Activated CD4-positive, alpha-beta T cell treated with anti-CD3 and anti-CD28 coated beads for 48 hours (primary cell): ENCODE measurements at regions not wholly inside any gene's neighbourhood (a gene's known extent, or its start where the extent isn't known, plus 50 kb on each side); places are given as distances from the start of the nearest gene placed in this dataset.

ENCODE experiments used
- DNase-seq: peaks from one replicate; pipeline ENCODE4 v3.0.0-alpha.2; 2020

DNA sequence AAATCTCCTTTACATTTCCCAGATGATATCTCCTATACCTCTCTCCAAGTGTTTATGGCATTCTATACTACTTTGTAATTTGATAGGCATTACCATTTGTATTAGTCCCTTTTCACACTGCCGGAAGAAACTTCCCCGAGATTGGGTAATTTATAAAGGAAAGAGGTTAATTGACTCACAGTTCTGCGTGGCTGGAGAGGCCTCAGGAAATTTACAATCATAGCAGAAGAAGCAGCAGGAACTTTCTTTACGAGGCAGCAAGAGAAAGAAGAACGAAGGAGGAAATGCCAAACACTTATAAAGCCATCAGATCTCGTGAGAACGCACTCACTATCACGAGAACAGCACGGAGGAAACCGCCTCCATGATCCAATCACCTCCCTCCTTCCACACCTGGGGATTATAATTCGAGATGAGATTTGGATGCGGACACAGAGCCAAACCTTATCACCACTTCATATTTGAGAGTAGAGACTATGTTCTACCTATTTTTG, 1194.6 kb downstream of the SORCS1 start:
- no peak for DNase-seq

DNA sequence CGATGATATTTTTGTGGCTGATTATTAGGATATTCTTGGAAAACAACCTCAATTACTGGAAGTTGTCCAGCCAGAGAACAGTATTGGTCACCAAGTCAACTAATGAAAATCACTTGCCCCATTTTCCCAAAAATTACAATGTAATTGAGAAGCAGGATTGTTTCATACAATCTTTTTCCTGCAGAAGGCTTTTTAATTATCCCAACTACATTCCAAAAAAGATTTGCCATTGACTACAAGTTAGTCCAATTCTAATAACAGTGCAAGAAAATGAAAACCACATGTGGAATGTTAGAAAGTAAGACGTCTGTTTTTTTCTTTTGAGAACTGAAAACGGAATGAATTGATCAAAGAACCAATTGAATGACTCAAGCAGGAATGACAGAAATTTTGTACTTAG, 1195.8 kb downstream of the SORCS1 start:
- DNase-seq, result no peak

DNA sequence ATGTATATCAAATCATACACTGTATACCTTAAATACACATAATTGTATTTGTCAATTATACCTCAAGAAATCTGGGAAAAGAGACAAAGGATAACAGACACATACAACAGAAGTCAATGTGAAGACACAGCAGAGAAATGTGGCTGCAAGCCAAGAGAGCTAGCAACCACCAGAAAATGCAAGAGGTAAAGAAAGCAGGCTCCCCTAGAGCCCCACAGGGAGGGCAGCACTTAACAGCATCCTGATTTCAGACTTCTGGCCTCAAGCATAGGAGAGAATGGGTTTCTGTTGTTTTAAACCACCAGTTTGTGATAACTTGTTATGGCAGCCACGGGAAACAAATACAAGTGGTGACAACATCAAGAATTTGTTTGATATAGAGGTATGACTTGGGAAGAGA, 1197.2 kb downstream of the SORCS1 start:
- DNase-seq, result no peak

DNA sequence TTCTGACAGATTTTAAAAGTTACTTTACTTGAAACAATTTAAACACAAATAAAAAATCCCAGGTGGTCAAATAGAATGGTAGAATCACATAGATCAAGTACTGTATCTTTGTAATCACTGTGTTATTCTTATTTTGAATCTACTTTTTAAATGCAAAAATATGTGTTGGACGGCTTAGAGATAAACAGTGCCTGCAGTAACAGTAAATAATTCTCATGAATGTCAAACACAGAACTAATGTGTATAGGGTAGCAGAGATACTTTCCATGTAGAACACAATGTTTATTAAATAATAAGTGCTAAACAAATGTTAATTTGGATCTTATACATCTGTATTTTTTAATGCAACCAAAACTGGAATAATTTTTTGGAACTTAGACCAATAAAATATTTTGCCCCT, 1199.4 kb downstream of the SORCS1 start:
- no peak for DNase-seq

DNA sequence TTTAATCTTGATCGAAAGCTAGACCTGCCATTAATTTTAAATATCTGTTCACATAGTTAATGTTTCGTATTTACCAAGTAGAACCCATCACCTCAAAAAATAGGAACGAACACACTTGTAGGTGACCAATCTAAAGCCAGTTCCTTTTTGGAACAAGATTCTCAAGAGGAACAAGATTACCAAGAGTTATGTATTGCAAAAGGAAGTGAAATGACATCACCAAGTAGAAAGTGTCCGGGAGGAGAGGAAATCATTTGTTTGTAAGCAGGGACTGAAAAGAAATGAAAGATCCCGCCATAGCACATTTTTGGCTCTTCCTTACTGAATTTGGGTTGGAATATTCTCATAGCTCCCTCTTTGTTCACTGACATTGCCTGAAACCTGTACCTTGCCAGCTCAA, 1200.5 kb downstream of the SORCS1 start:
- DNase-seq, result no peak

DNA sequence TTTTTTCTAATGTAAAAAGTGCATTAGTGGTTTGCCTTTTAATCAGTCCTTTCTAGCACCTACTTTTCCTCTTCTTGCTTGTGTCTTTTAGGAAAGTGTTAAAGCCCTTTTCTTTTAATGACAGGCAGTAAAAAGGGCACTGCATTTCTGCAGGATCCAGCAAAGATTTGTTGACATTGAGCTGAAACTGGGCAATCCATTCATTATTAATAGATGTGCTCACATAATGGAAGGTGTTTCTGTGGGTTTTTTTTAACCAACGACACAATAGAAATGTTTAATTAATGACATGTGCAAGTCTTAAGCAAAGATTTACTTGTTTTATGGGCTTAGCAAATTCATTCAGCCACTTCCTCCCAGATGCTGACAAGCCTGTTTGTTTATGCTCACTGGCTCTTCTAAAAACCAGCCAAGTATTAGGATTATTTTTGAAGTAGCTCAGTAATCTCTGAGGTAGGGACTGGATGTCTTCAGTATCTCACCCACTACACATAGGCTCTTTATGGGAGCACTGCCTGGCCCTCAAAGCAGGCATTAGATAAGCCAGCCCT, 1201.1 kb downstream of the SORCS1 start:
- DNase-seq, result no peak

DNA sequence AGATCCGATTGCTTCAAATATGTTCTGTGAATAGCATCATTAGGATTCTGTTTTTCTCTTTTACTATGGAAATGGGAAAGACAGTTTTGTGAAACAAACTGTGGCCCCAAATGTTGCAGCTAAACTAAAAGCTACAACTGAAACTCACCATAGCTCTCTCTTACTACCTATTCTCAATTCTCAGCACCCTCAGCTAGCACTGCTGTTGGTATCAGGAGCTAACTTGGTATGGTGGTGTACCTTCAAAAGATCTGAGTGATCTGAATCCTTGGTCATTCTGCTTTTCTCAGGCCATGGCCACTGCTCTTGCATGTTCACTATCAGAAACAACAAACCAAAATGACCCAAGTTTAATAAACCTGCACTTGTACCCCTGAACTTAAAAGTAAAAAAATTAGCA, 1208.0 kb downstream of the SORCS1 start:
- DNase-seq, result no peak

DNA sequence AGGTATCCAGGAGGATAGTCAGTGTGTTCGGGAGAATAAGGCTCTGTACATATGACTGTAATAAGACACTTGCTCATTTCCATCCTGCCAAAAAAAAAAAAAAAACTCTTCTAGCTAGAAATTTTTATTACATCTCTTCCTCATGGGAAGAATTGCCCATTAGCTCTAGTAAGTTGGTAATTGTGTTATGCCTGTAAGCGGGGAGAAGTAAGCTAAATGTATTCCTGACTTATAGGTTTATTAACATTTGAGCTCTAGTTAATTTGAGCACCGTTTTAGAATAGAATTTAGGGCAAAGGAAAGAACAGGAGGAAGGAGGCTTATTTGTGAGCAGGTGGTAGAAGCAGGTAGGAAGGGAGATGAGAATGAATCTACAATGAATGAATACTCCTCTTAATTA, 1210.6 kb downstream of the SORCS1 start:
- no peak for DNase-seq

DNA sequence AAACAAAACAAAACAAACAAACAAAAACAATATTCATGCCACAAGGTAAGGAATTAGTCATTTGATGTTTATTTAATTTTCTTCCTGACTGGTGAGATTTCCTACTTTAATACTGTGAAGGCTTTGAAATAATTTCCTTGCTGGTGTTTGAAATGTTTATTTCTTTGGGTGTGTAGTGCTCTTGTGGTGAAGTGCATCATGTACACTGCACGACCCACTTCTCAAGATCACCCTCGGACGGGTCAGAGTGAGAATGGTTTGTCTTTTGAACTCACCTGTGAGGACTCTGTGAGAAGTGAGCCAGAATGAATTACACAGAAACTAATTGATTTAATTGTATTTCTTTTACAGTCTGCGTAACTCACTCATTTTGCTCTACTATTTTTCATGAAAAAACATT, 1211.5 kb downstream of the SORCS1 start:
- no peak for DNase-seq

DNA sequence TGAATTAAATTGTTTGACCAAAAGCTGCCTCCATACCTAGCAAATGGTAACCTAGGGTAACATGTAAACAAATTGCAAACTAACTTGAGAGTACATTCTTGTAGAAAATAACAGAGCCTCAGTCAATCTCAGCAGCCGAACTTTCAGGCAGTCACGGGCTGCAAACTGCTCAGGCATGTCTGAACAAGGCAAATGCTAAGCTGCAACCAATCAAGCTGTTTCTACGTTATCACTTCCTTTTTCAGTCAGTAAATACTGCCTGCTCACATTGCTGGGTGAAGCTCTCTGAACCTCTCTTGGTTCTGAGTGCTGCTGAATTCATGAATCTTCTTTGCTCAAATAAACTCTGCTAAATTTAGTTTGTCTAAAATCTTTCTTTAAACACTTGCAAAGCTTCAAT, 1212.4 kb downstream of the SORCS1 start:
- no peak for DNase-seq

DNA sequence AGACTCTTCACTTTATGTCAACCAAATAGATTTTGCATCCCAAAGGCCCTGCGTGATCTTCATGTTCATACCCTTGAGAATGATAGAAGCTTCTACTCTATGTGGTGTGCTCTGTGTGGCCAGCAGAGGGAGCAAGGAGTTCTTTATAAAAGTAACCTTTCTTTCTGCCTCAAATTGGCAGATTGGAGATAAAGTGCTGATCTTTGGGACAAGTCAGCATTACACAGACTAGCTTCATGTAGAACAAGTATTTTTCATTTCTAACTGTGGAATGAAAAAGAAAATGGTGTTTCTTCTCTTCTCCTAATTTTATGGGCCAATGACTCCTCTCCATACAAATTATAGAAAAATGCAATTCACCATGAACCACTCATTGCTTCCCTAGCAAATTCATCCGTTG, 1214.1 kb downstream of the SORCS1 start:
- DNase-seq, result peak; percentile 53

DNA sequence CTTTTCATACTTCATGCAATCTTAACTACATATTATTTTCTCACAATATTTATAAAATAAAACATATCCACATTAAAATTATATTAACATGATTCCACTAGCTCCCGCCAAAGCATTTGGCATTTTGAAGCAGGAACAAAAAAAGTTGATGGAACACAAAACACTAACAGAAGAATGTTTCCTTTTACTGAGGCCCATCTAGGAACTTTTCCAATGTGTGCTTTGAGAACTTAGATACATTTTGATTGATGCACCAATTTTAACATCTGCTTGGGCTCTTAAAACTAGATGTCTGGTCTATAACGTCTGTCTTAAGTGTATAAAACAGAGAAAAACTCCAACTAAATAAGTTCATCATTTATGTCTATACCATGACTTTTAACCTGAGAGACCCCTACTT, 1214.8 kb downstream of the SORCS1 start:
- no peak for DNase-seq

DNA sequence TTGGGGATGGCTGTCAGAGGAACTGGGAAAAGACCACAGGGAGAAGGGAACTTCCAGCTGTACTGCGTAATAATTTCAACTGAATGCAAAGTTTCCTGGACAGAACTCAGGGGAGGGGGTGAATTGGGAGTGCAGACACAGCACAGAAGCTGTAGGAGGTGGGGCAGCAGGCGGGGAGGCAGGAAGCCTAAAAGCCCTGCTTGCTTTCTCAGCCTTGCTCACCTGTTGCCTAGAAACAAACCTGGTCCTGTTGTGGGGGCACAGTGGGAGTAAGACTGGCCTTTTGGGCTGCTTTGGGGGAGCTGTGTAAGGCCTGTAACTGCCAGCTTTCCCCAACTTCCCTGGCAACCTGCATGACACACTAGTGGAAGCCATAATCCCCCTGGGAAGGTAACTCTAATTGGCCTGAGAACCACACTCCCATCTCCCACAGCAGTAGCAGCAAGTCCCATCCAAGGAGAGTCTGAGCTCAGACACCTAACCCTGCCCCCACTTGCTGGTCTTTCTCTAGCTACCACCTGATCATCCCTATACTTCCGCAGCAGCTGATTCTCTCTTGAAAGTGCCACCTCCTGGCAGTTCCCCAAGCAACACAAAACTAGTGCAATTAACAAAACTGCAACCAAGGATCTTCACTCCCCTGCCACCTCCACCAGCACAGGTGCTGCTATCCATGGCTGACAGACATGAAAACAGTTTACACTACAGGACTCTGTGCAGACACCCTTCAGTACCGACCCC, 1239.3 kb downstream of the SORCS1 start:
- DNase-seq, result no peak

DNA sequence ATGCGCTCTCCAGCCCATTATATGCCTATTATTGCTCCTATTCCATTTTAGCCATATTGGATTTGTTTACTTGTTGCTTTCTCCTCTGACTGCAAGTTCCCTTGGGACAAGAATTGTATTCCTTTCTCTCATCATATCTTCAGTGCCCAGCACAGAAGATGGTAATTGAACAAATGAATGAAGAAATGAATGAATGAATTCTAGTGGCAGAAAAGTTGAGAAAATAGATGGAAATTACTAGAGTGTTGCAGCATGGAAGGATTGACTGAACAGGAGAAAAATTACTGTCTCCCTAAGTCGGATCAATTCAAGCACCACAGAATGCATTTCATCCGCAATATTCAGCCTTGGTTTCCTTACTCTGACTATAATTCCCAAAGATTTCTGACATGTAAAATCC, 1243.2 kb downstream of the SORCS1 start:
- no peak for DNase-seq

DNA sequence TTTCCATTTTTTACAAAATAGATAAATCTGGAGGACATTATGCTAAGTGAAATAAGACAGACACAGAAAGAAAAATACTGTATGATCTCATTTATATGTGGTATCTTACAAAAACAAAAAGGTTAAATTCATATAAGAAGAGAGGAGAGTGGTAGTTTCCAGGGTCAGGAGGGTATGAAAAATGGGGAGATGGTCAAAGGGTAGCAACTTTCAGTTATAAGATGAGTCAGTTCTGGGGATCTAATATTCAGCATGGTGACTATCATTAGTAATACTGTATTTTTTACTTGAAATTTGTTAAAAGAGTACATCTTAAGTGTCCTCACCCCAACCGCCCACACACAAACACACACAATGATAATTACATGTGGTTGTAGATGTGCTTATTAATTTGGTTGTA, 1250.1 kb downstream of the SORCS1 start:
- no peak for DNase-seq

DNA sequence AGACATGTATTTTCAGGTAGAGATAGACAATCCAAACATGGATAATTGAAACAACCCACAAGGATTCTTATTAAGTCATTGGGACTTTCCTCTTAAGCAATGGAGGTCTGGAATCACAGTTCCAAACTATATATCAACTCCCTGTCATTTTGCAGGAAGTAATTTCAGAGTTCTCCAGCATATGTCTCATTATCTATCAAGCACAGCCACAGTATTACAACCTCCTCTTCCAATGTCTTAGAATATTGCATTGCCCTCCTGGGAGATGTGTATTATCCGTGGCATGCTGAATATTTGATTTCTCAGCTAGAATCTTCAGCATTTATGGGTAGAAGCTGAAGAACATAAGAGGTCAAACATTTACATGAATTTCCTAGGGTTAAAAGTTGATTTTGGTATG, 1255.8 kb downstream of the SORCS1 start:
- no peak for DNase-seq

DNA sequence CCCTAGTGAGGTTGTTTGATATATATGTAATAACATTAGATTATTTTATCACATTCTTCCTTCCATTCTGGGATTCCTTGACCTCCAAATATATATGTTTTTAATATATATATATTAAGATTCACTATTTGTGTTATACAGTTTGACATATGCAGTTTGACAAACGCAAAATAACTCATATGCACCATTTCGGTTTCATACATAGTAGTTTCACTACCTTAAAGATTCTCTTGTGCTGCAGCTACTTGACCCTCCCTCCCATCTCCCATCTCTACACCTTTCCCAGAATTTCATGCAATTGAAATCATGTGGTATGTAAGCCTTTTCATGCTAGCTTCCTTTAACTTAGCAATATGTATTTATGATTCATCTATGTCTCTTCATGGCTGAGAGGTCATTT, 1244.4 kb downstream of the SORCS3 start:
- DNase-seq, result no peak

DNA sequence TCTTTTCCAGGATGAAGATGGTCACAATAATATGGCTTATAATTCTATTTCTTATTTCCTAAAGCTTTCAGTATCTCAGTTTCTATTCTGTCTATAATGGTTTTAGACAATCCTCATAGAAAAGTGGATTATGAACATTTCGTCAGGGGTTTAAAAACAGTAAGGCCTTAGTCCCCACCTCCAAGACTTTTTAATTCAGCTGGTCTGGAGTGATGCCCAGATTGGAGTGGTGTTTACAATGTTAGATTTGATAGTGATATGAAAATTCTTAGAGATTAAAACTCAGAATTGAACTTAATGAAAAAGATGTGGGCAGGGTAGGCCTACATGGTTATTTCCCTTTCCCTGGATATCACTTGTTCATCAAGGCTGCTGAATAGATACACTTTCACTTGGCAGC, 1238.3 kb downstream of the SORCS3 start:
- no peak for DNase-seq

DNA sequence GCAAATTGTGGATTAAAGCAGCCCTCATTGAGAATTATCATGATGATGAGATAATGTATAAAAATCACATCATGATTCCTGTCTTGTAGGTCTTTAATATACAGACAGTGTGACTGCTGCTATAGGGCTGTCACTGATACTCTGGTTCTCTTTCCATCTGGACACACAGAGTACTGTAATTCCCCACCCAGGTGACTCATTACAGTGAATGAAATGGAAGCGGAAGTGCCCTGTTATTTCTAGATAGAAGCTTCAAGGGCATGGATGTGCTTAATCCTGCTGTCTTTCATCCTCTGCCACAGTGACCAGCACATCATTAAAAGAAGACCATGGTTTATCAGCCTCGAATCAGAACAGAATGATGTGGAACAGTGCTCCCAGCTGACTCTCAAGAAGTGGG, 1234.0 kb downstream of the SORCS3 start:
- no peak for DNase-seq

DNA sequence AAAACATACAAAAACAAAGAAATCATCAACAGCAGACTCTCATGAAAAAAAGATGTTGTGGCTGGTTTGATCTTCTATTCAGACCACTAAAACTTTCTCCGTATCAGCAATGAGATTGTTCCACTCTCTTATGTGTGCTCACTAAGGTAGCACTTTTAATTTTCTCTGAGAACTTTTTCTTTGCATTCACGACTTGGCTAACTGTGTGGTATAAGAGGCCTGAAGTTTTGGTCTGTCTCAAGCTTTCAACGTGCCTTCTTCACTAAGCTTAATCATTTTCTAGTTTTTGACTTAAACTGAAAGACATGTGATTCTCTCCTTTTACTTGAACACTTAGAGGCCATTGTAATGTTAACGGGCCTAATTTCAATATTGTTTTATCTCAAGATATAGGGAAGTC, 1231.6 kb downstream of the SORCS3 start:
- no peak for DNase-seq

DNA sequence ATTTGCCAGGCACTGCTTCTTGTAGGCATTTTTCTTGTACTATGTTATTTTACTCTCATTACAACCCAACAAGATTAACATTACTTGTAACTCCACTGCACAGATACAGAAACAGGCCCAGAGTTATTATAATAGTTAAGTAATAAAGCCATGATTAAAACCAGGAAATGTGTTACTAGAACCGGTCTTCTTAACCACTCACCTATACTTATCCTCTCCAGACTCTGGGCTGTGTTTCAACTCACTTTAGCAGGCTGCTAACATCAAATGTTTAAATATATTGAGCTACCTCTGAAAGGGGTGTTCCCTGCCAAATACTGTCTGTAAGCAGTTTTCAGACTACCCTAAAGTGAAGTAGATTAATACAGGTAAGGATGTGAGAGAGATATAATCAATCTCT, 1227.8 kb downstream of the SORCS3 start:
- DNase-seq, result no peak

DNA sequence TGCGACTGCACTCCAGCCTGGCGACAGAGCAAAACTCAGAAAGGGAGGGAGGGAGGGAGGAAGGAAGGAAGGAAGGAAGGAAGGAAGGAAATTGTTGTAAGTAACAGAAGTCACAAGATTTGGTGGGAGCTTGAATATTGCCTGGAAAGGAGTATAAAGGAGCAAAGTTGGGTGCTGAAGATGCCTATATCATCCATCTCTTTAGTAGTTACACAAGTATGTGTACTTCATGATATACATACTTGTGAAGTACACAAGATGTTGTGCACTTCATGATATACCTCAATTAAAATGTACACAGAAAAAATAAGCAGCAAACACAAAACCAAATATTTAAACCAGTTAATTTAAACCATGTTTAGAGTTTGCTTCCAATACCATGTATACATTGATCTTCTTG, 1223.8 kb downstream of the SORCS3 start:
- DNase-seq, result no peak

DNA sequence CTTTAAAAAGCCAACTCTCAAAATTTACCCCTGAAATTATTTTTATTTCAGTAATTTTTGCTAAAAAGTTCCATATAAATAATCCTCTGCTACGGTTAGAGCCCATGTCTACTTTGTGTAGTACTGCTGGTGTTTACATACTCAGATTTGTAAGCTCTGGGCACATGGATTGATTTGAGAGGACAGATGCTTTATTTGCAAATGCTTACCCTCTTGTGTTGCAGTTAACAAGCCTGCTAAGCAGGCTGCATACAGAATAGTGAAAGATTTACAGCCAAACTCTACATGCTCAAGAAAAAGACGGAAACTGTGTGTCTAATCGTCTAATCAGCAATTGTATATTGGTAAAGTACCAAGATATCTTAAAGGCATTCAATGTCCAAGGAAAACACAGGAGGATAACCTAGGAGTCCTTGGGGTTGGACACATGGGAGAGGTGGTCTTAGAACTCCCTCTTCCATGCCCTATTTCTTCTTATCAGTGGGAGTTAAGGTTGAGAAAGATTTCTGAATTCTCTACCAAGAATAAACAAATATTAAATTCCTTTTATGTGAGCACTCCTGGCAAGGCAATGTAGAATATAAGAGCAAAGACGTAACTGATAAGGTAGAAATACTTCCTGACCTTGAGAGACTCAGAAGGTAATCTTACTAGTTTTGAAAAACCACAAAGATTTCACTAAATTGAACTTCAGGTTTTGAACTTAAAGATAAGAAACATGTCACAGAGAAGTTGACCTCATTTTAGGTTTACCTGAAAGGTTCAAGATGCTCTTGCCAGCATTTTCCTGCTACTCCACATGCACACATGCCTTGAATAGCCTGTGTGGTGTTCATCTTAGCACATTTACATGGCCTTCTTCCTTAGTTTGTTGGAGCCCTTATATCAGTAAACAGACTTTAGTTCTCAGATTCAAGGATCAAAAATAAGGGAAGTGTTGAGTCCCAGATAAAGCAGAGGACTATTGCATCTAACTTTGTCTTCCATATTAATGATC, 1216.5 kb downstream of the SORCS3 start:
- no peak for DNase-seq

DNA sequence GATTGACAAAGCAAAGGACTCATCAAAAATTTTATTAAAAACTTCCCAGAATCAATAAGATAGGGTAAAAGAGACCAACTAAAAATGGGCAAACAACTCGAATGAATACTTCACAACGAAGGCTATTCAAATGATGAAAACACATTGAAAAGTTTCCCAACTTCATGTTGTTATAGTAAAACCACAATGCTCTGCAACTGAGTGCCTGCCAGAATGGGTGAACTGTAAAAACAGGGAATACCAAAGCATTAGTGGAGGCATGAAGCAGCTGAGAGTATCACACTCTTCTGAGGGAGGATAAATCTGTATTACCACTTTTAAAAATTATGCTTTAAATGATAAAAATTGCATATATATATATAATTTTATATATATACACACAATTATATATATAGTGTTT, 1214.7 kb downstream of the SORCS3 start:
- no peak for DNase-seq
